ENCODE measurements at regions not wholly inside any gene's neighbourhood (a gene's known extent, or its start where the extent isn't known, plus 50 kb on each side); places are given as distances from the start of the nearest gene placed in this dataset.

- Histone ChIP-seq H3K27me3 (ENCODE audit: control insufficient read depth, low read length) (peaks cover 6% of the 10 kb centered on the region; the same call in 1 of the 2 replicates), H3F3A (ENCODE audit: control insufficient read depth, insufficient read depth) (no peaks in the 10 kb centered on the region), H4K20me1 (ENCODE audit: control insufficient read depth, insufficient read depth, low read depth, low read length) (no peaks in the 10 kb centered on the region), H3K79me2 (ENCODE audit: control insufficient read depth, low read length) (no peaks in the 10 kb centered on the region), H3K9me2 (replicated peaks; ENCODE audit: control insufficient read depth, low read length) (no peaks in the 10 kb centered on the region), H3K4me3 (ENCODE audit: low read length) (no peak overlapping the region), H3K4me2 (ENCODE audit: low read length) (no peak overlapping the region), H3K9me3 (ENCODE audit: control insufficient read depth, insufficient read depth, low read length) (no peaks in the 10 kb centered on the region), H3K4me1 (ENCODE audit: control insufficient read depth, low read length) (no peaks in the 10 kb centered on the region), H3K27ac (ENCODE audit: low read depth, low read length) (no peak overlapping the region), H3K36me3 (ENCODE audit: control insufficient read depth, low read length) (no peaks in the 10 kb centered on the region)
- TF ChIP-seq EZH2phosphoT487 (IDR thresholded peaks at IDR 0.05; ENCODE audit: borderline replicate concordance, low read length) = no peak
- TF ChIP-seq, protein P1, sequence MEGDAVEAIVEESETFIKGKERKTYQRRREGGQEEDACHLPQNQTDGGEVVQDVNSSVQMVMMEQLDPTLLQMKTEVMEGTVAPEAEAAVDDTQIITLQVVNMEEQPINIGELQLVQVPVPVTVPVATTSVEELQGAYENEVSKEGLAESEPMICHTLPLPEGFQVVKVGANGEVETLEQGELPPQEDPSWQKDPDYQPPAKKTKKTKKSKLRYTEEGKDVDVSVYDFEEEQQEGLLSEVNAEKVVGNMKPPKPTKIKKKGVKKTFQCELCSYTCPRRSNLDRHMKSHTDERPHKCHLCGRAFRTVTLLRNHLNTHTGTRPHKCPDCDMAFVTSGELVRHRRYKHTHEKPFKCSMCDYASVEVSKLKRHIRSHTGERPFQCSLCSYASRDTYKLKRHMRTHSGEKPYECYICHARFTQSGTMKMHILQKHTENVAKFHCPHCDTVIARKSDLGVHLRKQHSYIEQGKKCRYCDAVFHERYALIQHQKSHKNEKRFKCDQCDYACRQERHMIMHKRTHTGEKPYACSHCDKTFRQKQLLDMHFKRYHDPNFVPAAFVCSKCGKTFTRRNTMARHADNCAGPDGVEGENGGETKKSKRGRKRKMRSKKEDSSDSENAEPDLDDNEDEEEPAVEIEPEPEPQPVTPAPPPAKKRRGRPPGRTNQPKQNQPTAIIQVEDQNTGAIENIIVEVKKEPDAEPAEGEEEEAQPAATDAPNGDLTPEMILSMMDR (IDR thresholded peaks at IDR 0.05; ENCODE audit: low read depth, low read length, poor library complexity, severe bottlenecking) = no peak
Measured at GRCh38 chr12:22740656-22741355, 115.8 kb downstream of the ETNK1 start.

DNA sequence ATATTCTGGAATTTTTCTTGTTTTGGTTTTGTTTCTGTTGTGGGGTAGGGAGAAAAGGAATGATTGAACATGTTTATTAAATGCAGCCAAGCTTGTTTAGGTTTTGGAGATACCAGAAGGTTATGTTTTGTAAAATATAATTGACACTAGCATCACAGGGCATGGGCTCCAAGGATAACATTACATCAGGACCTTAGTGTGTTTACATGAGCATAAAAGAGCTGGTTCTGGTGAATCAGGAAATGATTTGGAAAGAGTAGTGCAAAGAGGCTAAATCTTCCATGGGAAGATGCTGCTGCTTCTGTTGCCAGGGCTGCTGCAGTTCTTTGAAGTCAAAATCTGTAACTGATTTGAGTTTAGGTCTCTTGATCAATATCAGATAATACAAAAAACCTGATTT lies 118.7 kb downstream of the ETNK1 start:
- H3K27me3 ChIP-seq (ENCODE audit: control insufficient read depth, low read length) = peaks cover 6% of the 10 kb centered on the region; the same call in 1 of the 2 replicates
- no peaks in the 10 kb centered on the region for H3K4me1 ChIP-seq (ENCODE audit: control insufficient read depth, low read length)
- H3K9me3 ChIP-seq (ENCODE audit: control insufficient read depth, insufficient read depth, low read length) = no peaks in the 10 kb centered on the region
- TF ChIP-seq EZH2phosphoT487 (IDR thresholded peaks at IDR 0.05; ENCODE audit: borderline replicate concordance, low read length) = no peak
- TF ChIP-seq, protein P1 (IDR thresholded peaks at IDR 0.05; ENCODE audit: low read depth, low read length, poor library complexity, severe bottlenecking) = no peak
- H4K20me1 ChIP-seq (ENCODE audit: control insufficient read depth, insufficient read depth, low read depth, low read length) = no peaks in the 10 kb centered on the region
- H3K4me3 ChIP-seq (ENCODE audit: low read length) = no peak overlapping the region
- no peaks in the 10 kb centered on the region for H3K9me2 ChIP-seq (replicated peaks; ENCODE audit: control insufficient read depth, low read length)
- H3K27ac ChIP-seq (ENCODE audit: low read depth, low read length) = no peak overlapping the region
- H3K4me2 ChIP-seq (ENCODE audit: low read length) = no peak overlapping the region
- H3K79me2 ChIP-seq (ENCODE audit: control insufficient read depth, low read length) = no peaks in the 10 kb centered on the region
- no peaks in the 10 kb centered on the region for H3K36me3 ChIP-seq (ENCODE audit: control insufficient read depth, low read length)
- H3F3A ChIP-seq (ENCODE audit: control insufficient read depth, insufficient read depth) = no peaks in the 10 kb centered on the region

DNA sequence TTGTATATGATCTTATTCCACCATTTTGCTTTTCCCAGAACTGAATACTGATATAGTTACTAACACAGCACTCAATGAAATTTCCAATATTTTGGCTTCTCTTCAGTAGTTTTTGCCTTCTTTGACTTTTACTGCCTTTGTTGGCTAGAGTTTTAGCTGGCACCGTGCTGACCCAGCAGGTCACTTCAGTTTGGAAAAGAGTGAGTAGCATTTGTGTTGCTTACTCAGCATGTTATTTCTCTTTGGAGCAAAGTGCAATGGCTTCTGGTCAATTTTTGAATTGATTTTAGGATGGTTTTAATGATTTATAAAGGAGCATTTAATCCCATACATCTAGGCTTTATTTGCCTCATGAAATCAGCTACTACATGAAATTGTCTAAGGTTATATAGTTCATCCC lies 119.2 kb downstream of the ETNK1 start:
- Histone ChIP-seq H3K4me3 (ENCODE audit: low read length) (no peak overlapping the region), H3K4me1 (ENCODE audit: control insufficient read depth, low read length) (no peaks in the 10 kb centered on the region), H3F3A (ENCODE audit: control insufficient read depth, insufficient read depth) (no peaks in the 10 kb centered on the region), H4K20me1 (ENCODE audit: control insufficient read depth, insufficient read depth, low read depth, low read length) (no peaks in the 10 kb centered on the region), H3K9me3 (ENCODE audit: control insufficient read depth, insufficient read depth, low read length) (no peaks in the 10 kb centered on the region), H3K9me2 (replicated peaks; ENCODE audit: control insufficient read depth, low read length) (no peaks in the 10 kb centered on the region), H3K27me3 (ENCODE audit: control insufficient read depth, low read length) (peaks cover 6% of the 10 kb centered on the region; the same call in 1 of the 2 replicates), H3K36me3 (ENCODE audit: control insufficient read depth, low read length) (no peaks in the 10 kb centered on the region), H3K4me2 (ENCODE audit: low read length) (no peak overlapping the region), H3K27ac (ENCODE audit: low read depth, low read length) (no peak overlapping the region), H3K79me2 (ENCODE audit: control insufficient read depth, low read length) (no peaks in the 10 kb centered on the region)
- TF ChIP-seq EZH2phosphoT487 (IDR thresholded peaks at IDR 0.05; ENCODE audit: borderline replicate concordance, low read length) = no peak
- TF ChIP-seq, protein P1 (IDR thresholded peaks at IDR 0.05; ENCODE audit: low read depth, low read length, poor library complexity, severe bottlenecking) = no peak
